Coronary artery (tissue), 2 donors: ENCODE measurements at regions not wholly inside any gene's neighbourhood (a gene's known extent, or its start where the extent isn't known, plus 50 kb on each side); places are given as distances from the start of the nearest gene placed in this dataset.

Experiments used
- DNase-seq: peaks from one replicate; pipeline ENCODE4 v3.0.0-alpha.2; 2017; ENCODE audit warnings: low spot score
- H3K27ac ChIP-seq, 2 donors: fragments of 200-600 bp; sonication (generic); one replicate each; pipeline ENCODE4 v1.5.1; 2016 to 2019
- H3K4me3 ChIP-seq: fragments of 200-600 bp; sonication (generic); 2 replicates; pipeline ENCODE4 v1.5.1; 2016; ENCODE audit warnings: mild to moderate bottlenecking, moderate library complexity
- TF ChIP-seq, protein P1 (sequence below): fragments of 200-600 bp; sonication (generic); IDR thresholded peaks from one replicate; pipeline ENCODE4 v1.5.1; 2019; ENCODE audit warnings: antibody characterized with exemption

DNA sequence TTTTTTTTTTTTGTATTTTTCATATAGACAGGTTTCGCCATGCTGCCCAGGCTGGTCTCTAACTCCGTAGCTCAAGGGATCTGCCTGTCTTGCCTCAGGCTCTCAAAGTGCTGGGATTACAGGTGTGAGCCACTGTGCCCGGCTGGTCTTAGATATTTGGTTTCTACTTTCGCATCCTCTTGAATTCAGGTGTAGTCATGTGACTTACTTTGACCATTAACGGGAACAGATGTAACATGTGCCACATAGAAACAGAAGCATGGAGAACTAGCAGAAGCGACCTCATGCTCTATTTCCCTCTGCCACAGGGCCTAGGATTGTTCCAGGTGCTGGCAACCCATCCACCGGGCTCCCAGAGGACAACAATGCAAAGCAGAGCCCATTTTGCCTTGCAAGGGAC, 166.6 kb downstream of the CYLD start:
- TF ChIP-seq, protein P1, sequence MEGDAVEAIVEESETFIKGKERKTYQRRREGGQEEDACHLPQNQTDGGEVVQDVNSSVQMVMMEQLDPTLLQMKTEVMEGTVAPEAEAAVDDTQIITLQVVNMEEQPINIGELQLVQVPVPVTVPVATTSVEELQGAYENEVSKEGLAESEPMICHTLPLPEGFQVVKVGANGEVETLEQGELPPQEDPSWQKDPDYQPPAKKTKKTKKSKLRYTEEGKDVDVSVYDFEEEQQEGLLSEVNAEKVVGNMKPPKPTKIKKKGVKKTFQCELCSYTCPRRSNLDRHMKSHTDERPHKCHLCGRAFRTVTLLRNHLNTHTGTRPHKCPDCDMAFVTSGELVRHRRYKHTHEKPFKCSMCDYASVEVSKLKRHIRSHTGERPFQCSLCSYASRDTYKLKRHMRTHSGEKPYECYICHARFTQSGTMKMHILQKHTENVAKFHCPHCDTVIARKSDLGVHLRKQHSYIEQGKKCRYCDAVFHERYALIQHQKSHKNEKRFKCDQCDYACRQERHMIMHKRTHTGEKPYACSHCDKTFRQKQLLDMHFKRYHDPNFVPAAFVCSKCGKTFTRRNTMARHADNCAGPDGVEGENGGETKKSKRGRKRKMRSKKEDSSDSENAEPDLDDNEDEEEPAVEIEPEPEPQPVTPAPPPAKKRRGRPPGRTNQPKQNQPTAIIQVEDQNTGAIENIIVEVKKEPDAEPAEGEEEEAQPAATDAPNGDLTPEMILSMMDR = no peak
- no peak overlapping the region for H3K27ac ChIP-seq
- no peak for DNase-seq
- H3K4me3 ChIP-seq = no peak overlapping the region

- TF ChIP-seq, protein P1 = no peak
- Histone ChIP-seq H3K27ac (no peak overlapping the region), H3K4me3 (no peak overlapping the region)
- no peak for DNase-seq
Observed at GRCh38 chr16:50906454-50906853, 164.6 kb downstream of the CYLD start.

DNA sequence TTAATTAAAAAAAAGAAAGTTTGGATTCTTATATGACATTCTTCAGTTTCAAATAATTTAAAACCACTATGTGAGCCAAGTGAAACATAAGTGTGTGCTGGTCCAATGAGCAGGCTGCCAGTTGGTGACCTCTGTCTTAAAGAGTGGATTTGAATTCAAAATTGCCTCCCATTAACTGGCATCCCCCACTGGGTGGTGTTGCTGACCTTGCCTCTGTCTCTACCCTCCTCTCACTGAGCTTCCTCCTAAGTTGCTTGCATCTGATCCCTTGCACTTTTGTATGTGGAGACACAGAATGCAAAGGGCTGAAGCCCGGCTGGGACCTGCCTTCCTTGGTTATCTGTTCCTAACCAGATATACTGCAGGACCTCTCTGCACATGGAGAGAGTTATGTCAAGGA, 160.6 kb downstream of the CYLD start:
- Histone ChIP-seq H3K27ac (no peak overlapping the region), H3K4me3 (no peak overlapping the region)
- DNase-seq = no peak
- TF ChIP-seq, protein P1 = no peak

GRCh38 chr16:50901062-50901461, 159.2 kb downstream of the CYLD start:
- Histone ChIP-seq H3K27ac (no peak overlapping the region), H3K4me3 (no peak overlapping the region)
- TF ChIP-seq, protein P1 = no peak
- no peak for DNase-seq

DNA sequence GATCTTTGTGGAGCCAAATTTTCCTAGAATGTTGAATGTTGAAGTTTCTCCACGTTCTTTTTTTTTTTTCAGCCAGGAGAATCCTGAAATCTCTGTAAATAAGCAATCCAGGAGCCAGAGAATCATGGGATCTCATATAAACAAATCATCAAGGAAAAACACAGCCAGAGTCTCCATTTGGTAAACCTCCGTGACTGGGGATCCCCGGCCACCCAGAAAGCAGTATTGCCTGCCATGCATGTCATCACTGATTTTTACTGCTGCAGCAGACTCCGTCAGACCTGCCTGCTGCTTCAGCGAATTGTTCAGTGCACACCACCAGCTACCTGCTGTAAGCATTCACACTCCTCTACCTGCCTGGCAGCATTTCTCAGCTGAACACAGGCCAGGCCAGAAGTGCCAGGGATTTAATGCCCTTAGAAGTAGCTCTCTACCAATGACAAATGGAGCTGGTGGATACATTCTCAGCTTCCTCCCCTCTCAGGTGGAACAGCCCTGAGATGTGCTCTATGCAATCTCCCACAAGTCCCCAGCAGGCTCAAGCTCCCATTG, 158.6 kb downstream of the CYLD start:
- TF ChIP-seq, protein P1 = no peak
- no peak for DNase-seq
- H3K4me3 ChIP-seq = no peak overlapping the region
- H3K27ac ChIP-seq = no peak overlapping the region

DNA sequence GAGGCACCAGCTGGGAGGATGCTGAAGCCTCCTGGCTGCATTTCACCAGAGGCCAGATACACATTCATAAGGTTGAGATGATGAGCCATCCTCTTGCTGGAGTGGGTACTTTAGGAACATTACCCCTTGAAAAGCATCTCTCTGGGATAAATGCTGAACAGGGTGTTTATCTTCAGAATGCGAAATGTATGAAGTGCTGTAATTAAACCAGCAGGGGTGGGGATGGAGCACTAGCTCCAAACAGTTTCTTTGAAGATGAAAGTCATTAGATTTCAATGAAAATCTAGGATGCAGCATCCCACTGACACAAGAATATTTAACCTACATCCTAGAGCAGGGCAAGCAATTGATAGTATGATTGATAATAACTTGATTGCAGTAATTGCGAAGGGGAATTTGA, 158.1 kb downstream of the CYLD start:
- TF ChIP-seq, protein P1 = no peak
- H3K4me3 ChIP-seq = no peak overlapping the region
- H3K27ac ChIP-seq = no peak overlapping the region
- no peak for DNase-seq

- Histone ChIP-seq H3K4me3 (no peak overlapping the region), H3K27ac (no peak overlapping the region)
- TF ChIP-seq, protein P1 = no peak
- no peak for DNase-seq
Observed at GRCh38 chr16:50889746-50890145, 147.9 kb downstream of the CYLD start.
